KG1 (cell line): ENCODE measurements at regions not wholly inside any gene's neighbourhood (a gene's known extent, or its start where the extent isn't known, plus 50 kb on each side); places are given as distances from the start of the nearest gene placed in this dataset.

Experiments used
- DNase-seq: peaks from one replicate; lab custom pipeline; 2025; lab: John Stamatoyannopoulos, UW

- DNase-seq: no peak
Observed at GRCh38 chr9:99436616-99437015, 214.5 kb downstream of the SEC61B start.

GRCh38 chr9:99437145-99437544, 215.1 kb downstream of the SEC61B start:
- DNase-seq: no peak

- no peak for DNase-seq
Observed at GRCh38 chr9:99438596-99438995, 216.5 kb downstream of the SEC61B start.

DNA sequence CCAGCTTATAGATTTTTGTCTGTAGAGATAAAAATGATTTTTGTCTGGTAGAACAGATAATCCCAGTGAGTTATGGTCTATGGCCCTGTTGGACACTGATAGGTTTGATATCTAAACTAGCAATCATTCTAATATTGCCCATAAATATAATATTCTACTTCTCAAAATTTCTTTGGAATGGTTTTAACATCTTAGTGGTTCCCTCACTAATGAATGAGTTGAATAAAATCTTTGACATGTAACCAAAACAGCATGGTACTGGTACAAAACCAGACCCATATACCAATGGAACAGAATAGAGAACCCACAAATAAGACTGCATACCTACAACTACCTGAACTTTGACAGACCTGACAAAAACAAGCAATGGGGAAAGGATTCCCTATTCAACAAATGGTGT, 219.7 kb downstream of the SEC61B start:
- no peak for DNase-seq

- no peak for DNase-seq
Observed at GRCh38 chr9:99445371-99445891, 223.3 kb downstream of the SEC61B start.

- no peak for DNase-seq
Observed at GRCh38 chr9:99445920-99446319, 223.8 kb downstream of the SEC61B start.

DNA sequence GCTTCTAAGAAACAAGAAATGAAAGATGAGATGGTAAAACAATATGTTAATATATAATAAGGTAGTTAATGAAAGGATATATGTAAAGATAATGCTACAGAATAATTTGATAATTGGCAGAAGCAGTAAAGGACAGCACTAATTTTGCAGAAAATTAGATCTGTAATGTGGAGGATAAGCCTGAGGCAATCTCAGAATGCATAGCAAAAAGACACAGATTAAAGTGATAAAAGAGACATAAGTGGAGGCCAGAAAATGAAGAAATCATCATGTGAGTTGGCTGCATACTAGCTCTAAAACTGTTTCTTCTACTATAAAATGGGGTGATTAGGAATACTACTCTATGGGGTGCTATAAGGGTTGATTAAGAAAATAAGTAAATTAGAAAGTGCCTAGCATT, 225.9 kb downstream of the SEC61B start:
- DNase-seq: no peak

DNA sequence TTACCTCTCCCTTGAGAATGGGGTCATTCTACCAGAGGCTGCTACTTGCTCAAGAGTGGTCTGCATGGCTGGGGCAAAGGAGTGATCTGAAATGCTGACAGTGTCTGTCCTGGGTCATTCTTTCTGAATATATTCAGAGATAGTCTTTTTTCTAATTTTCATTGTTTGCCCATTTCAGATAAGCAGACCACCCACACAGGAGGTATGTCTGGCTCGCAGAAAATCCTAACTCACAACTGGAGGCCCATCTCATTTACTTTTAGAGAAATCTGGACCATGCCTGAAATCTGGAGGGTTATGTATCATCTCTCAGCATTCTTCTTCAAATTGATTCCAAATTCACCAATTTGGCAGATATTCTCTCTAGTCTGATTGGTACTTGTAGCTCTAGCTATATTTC, 227.6 kb downstream of the SEC61B start:
- DNase-seq: no peak

DNA sequence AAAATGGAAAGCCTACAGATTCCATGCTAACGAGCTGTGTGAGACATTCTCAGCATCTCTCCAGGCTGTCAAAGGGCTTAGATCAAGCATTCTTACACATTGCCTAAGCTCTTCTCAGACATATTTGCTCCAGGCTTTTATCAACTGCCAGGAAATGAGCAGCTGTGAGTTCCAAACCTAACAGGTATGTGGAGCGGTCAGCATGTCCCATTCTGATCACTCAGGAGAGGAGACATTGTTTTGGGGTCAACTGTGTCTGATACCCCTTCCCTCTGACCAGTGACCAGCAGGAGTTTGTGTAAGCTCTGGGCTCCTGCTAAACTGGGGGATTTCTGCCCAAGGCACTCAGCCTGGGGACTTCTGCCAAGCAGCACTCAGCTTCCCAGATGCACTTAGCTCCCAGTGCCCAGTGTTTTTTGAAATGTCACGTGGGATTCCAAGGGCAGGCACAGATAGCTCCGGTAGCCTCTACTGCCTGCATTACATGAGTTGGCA, 229.1 kb downstream of the SEC61B start:
- DNase-seq: no peak

DNA sequence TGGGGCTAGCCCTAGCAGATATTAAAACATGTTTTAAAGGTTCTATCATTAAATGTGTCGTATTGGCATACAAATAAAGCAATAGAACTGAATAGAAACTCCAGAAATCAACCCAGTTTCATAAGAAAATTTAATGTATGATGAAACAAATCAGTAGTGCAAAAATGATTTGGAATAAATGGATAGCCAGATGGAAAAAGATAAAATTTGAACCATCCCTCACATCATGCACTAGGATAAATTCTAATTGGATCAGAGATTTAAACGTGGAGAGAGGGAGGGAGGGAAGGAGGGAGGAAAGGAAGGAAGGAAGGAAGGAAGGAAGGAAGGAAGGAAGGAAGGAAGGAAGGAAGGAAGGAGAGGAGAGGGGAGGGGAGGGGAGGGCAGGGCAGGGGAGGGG, 235.3 kb downstream of the SEC61B start:
- DNase-seq: no peak

- DNase-seq: no peak
Observed at GRCh38 chr9:99457981-99458380, 235.9 kb downstream of the SEC61B start.

DNA sequence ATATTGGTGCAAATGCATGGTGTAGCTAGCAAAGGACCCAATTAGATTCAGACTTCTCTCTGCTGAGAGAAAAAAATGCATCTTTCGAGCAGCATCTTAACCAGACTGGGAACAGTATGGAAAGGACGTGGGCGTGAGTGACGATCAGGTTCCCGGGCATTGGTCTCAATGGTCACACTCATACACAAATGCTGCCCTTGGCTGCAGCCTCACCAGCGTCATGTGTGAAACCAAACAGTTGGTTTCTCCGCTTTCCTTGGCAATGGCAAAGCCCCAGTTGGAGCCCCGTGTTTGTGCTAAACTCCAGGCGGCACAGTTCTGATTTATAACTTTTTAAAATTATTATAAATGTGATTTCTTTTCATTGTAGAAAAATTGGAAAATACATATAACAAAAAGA, 237.8 kb downstream of the SEC61B start:
- DNase-seq: no peak

GRCh38 chr9:99463131-99463530, 241.0 kb downstream of the SEC61B start:
- DNase-seq: no peak

DNA sequence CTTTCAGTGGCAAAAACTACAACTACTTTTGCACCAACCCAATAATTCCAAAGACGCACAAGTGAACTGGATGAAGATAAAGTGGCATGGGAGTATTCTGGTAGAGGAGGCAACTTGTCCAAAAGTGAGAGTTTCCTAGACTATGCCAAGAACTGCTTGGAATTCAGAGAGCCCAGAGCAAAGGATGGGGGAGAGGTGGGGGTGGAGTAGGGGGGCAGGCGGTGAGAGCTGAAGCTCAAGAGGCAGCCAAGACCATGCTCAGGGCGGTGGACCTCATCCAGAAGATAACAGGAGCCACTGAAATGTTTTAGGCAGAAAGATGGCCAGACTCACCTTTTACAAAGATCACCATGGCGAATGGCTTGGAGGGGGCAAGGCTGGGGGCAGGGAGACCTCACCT, 242.5 kb downstream of the SEC61B start:
- DNase-seq: no peak

DNA sequence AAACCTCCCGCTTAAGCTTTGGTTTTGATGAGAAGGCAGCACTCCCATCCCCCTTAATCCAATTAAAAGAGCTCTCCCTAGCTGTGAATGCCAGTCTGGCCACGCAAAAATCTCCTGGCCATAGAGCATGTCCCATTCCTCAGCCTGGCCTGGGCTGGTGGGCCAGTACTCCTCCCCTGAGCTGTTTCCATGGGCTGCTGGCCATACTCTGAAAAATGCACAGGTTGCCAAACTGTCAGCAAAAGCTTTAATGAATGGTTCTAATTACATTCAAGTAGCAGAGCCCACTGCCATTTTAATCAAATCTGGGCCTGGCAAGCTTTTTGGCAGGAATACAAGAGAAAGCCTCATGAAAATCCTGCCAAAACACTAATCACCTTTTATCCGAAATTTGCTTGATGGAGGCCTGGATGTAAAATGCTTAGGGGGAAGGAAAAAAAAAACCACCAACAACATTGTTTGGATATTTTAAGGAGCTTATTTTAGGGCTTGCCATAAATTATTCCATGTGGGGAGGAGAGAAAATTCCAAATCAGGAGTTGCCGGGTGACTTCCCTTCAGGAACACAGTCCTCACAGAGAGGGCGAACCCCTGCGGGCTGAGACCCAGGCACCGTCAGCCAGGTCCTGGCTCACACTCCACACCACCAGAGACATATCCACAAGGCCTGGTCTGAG, 243.3 kb downstream of the SEC61B start:
- DNase-seq: no peak

GRCh38 chr9:99466104-99466503, 244.0 kb downstream of the SEC61B start:
- no peak for DNase-seq

GRCh38 chr9:99466781-99467180, 244.7 kb downstream of the SEC61B start:
- DNase-seq: no peak

GRCh38 chr9:99471033-99471432, 249.0 kb downstream of the SEC61B start:
- DNase-seq: no peak

DNA sequence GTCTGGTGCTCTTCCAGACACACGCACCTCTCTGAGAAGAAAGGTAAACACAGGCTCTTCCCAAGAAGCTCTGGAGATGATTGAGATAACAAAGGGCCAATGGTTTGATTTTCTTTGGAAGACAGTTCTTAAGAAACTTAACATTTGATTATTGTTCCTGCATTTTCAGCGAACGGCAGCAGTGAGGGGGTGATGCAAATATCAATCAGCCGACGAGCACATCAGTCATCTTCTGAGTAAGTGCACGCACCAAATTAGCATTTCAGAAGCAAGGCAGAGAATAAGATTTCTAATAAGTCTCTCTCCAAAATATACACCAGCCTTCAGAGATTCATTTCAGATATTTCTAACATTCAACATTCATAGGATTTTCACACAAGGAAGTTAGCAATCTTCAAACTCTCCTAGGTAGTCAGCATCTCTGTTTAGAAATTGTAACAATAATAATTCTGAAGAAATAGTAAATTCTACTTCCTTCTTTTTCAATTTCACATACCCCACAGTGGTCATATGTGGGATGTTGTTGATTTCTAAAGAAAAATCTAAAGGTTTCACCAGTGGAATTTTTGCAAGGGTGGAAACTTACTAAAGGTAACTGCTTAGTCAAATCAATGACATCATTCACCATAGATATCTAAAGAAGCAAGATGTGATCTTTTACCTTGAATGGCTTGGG, 250.3 kb downstream of the SEC61B start:
- no peak for DNase-seq

DNA sequence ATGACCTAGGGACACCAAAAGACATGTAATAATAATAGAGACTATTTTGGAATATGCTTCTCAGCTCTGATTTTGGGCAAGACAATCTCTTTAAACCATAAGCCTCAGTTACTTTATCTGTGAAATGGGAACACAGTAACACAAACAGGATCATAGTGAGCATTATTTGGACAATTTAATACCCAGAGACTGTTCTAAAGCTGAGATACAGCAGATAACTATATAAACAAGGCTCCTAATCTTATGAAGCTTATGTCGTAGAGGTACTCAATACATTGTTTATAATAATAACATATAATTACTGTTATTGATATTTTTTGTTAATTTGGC, 250.8 kb downstream of the SEC61B start:
- no peak for DNase-seq

DNA sequence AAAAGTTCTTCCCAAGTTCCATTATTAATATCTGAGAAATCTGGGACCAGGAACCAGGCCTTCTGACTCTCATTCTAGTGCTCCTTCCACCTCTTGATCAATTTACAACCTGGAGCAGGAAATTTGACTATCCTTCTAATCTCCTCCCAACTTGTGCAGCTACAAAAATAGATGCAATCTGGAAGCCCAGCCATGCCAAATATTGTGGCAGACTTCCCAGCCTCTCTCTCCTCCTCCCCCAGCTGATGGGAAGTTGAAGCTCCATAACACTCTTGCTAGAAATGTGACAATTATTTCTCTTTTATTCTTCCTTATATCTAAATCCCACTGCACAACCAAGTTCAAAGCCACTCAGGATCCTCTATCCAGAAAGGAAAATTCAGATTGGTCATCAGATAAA, 252.1 kb downstream of the SEC61B start:
- DNase-seq: no peak

- no peak for DNase-seq
Observed at GRCh38 chr9:99475401-99476065, 253.5 kb downstream of the SEC61B start.

DNA sequence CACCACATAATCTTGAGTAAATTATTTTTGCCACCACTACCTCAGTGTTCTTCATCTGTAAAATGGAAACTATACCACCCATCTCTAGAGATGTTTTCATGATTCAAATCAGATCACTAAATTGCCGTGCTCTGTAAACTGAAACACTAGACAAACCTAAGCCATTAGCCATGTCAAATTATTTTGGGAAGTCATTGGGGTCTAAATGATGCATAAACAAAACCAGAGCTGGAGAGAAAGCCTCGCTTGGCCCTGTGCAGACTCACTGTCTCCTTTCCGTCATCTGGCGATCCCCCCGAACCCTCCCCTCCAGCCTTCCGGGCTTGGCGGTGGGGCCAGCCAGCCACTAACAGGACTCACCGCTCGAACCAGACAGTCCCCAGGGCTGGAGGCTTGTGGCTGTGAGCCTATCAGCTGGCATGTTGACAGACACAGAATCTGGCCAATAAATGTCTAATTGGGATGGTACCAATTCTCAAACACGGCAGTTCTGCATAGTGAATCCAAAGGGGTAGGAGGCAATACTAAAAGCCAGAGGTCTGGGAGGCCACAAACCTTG, 256.5 kb downstream of the SEC61B start:
- no peak for DNase-seq
